Coronary artery (tissue), 2 donors: ENCODE measurements at regions not wholly inside any gene's neighbourhood (a gene's known extent, or its start where the extent isn't known, plus 50 kb on each side); places are given as distances from the start of the nearest gene placed in this dataset.
A peak's percentile ranks its signal among the peaks of the same experiment; 100 is the strongest.

ENCODE experiments used
- DNase-seq: peaks from one replicate; pipeline ENCODE4 v3.0.0-alpha.2; 2017; ENCODE audit warnings: low spot score
- H3K27ac ChIP-seq, 2 donors: fragments of 200-600 bp; sonication (generic); one replicate each; pipeline ENCODE4 v1.5.1; 2016 to 2019
- H3K4me3 ChIP-seq: fragments of 200-600 bp; sonication (generic); 2 replicates; pipeline ENCODE4 v1.5.1; 2016; ENCODE audit warnings: mild to moderate bottlenecking, moderate library complexity
- CTCF ChIP-seq: fragments of 200-600 bp; sonication (generic); IDR thresholded peaks from one replicate; pipeline ENCODE4 v1.5.1; 2019; ENCODE audit warnings: antibody characterized with exemption

DNA sequence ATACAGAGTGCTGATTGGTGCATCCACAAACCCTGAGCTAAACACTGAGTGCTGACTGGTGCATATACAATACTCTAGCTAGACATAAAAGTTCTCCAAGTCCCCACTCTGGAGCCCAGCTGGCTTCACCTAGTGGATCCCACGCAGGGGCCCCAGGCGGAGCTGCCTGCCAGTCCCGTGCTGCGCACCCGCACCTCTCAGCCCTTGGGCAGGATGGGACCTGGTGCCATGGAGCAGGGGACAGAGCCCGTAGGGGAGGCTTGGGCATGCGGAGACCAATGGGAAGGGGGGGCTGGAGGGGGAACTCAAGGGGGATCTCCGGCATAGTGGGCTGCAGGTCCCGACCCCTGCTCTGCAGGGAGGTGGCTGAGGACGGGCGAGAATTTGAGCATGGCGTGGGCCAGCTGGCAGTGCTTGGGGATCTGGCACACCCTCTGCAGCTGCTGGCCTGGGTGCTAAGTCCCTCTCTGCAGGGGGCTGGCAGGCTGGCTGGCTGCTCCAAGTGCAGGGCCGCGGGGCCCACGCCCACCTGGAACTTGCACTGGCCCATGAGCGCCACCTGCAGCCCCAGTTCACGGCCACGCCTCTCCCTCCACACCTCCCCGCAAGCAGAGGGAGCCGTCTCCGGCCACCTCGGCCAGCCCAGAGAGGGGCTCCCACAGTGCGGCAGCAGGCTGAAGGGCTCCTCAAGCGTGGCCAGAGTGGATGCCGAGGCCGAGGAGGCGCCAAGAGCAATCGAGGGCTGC is 104.9 kb downstream of the NTMT2 start:
- H3K4me3 ChIP-seq: no peak overlapping the region
- no peak for DNase-seq
- TF ChIP-seq CTCF: no peak
- H3K27ac ChIP-seq: no peak overlapping the region

- DNase-seq: no peak
- Histone ChIP-seq H3K4me3 (no peak overlapping the region), H3K27ac (no peak overlapping the region)
- no peak for TF ChIP-seq CTCF
These were observed 107.3 kb downstream of the NTMT2 start for GRCh38 chr1:170252851-170253579.

GRCh38 chr1:170254371-170254770 is 108.6 kb downstream of the NTMT2 start:
- DNase-seq: no peak
- no peak overlapping the region for H3K27ac ChIP-seq
- no peak for TF ChIP-seq CTCF
- no peak overlapping the region for H3K4me3 ChIP-seq

DNA sequence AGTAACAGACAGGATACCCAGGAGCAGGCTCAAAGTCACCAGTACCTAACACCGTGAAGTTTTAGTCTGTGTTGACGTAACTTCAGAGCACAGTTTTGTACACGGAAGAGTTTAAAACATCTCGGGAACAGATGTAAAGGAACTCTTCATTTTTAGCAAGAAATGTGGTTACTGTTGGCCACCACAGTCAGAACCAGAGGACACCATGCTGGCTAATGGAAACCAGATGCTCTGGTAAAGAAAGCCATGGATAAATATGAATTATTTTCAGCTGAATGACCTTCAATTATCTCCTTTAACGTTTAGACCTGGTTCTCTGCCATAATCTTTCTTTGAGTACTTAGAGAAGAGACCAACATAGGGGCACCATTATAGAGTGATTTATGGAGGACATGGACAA is 115.9 kb downstream of the NTMT2 start:
- Histone ChIP-seq H3K4me3 (no peak overlapping the region), H3K27ac (no peak overlapping the region)
- no peak for TF ChIP-seq CTCF
- DNase-seq: no peak

- DNase-seq: no peak
- no peak overlapping the region for H3K4me3 ChIP-seq
- no peak for TF ChIP-seq CTCF
- peak overlapping the region; percentile 10 to 31 for H3K27ac ChIP-seq
These were observed 116.6 kb downstream of the NTMT2 start for GRCh38 chr1:170262276-170262939.

DNA sequence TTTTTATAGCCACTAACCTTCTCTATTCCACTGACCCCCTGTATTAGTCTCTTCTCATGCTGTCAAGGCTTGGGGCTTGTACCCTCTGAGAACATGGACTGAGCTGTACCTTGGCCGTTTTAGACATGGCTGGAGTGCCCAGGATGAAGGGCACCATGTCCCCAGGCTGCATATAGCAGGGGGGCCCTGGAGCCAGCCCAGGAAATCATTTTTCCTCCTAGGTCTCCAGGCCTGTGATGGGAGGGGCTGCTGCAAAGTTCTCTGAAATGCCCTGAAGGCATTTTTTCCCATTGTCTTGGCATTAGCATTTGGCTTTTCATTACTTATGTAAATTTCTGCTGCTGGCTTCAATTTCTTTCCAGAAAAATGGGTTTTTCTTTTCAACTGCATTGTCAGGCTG is 119.5 kb downstream of the NTMT2 start:
- no peak for TF ChIP-seq CTCF

More for the DNA sequence above, 119.5 kb downstream of the NTMT2 start:
- Histone ChIP-seq H3K27ac (no peak overlapping the region), H3K4me3 (no peak overlapping the region)
- no peak for DNase-seq
